ENCODE measurements at regions not wholly inside any gene's neighbourhood (a gene's known extent, or its start where the extent isn't known, plus 50 kb on each side); places are given as distances from the start of the nearest gene placed in this dataset.

GRCh38 chrX:5100004-5100403 lies 1128.7 kb downstream of the NLGN4X start:
- no peaks in the 10 kb centered on the region for H3K36me3 ChIP-seq (ENCODE audit: insufficient read depth, low read length)
- no peak overlapping the region for H3K27ac ChIP-seq (ENCODE audit: low read depth, low read length)
- Mint-ChIP-seq H3K4me3 (ENCODE audit: unreplicated experiment) (no peak overlapping the region), H3K27me3 (ENCODE audit: low read depth, unreplicated experiment) (peaks cover 2% of the 10 kb centered on the region), H3K4me1 (ENCODE audit: low read depth, unreplicated experiment) (no peaks in the 10 kb centered on the region), H3K36me3 (ENCODE audit: low read depth, unreplicated experiment) (no peaks in the 10 kb centered on the region), H3K27ac (ENCODE audit: unreplicated experiment) (no peak overlapping the region), H3K9me3 (ENCODE audit: unreplicated experiment) (no peaks in the 10 kb centered on the region)
- FAIRE-seq (no peak), DNase-seq (ENCODE audit: low read depth) (no peak)
- no peaks in the 10 kb centered on the region for H3K27me3 ChIP-seq (ENCODE audit: insufficient read depth, low read length)
- H3K79me2 ChIP-seq (ENCODE audit: insufficient read depth, low read length), result no peaks in the 10 kb centered on the region
- H4K20me1 ChIP-seq (ENCODE audit: insufficient read depth, low read length), result no peaks in the 10 kb centered on the region
- H3K4me3 ChIP-seq (ENCODE audit: insufficient read depth, low read depth, low read length), result no peak overlapping the region
- TF ChIP-seq EZH2 (IDR thresholded peaks at IDR 0.05; ENCODE audit: insufficient read depth, low read length) (no peak), CTCF (IDR thresholded peaks at IDR 0.05; ENCODE audit: insufficient read depth, low read depth, low read length) (no peak)
- no peaks in the 10 kb centered on the region for H3K9me3 ChIP-seq (ENCODE audit: insufficient read depth, low read depth, low read length)
- H2AFZ ChIP-seq (ENCODE audit: low read depth, low read length), result no peak overlapping the region
- no peak overlapping the region for H3K4me2 ChIP-seq (ENCODE audit: low read length)
- no peaks in the 10 kb centered on the region for H3K4me1 ChIP-seq (ENCODE audit: insufficient read depth, low read length)
- no peak overlapping the region for H3K9ac ChIP-seq (ENCODE audit: low read length)

GRCh38 chrX:5086388-5086787 lies 1142.3 kb downstream of the NLGN4X start:
- H3K9me3 Mint-ChIP-seq (ENCODE audit: unreplicated experiment), result no peaks in the 10 kb centered on the region
- Histone ChIP-seq H3K27me3 (ENCODE audit: insufficient read depth, low read length) (no peaks in the 10 kb centered on the region), H3K9ac (ENCODE audit: low read length) (no peak overlapping the region), H3K27ac (ENCODE audit: low read depth, low read length) (no peak overlapping the region), H3K4me2 (ENCODE audit: low read length) (no peak overlapping the region), H2AFZ (ENCODE audit: low read depth, low read length) (no peak overlapping the region), H3K36me3 (ENCODE audit: insufficient read depth, low read length) (no peaks in the 10 kb centered on the region), H3K79me2 (ENCODE audit: insufficient read depth, low read length) (no peaks in the 10 kb centered on the region), H3K4me3 (ENCODE audit: insufficient read depth, low read depth, low read length) (no peak overlapping the region), H3K4me1 (ENCODE audit: insufficient read depth, low read length) (no peaks in the 10 kb centered on the region), H4K20me1 (ENCODE audit: insufficient read depth, low read length) (no peaks in the 10 kb centered on the region), H3K9me3 (ENCODE audit: insufficient read depth, low read depth, low read length) (no peaks in the 10 kb centered on the region)
- no peaks in the 10 kb centered on the region for H3K27me3 Mint-ChIP-seq (ENCODE audit: low read depth, unreplicated experiment)
- TF ChIP-seq CTCF (IDR thresholded peaks at IDR 0.05; ENCODE audit: insufficient read depth, low read depth, low read length) (no peak), EZH2 (IDR thresholded peaks at IDR 0.05; ENCODE audit: insufficient read depth, low read length) (no peak)
- H3K4me1 Mint-ChIP-seq (ENCODE audit: low read depth, unreplicated experiment), result no peaks in the 10 kb centered on the region
- H3K27ac Mint-ChIP-seq (ENCODE audit: unreplicated experiment), result no peak overlapping the region
- H3K4me3 Mint-ChIP-seq (ENCODE audit: unreplicated experiment), result no peak overlapping the region
- no peaks in the 10 kb centered on the region for H3K36me3 Mint-ChIP-seq (ENCODE audit: low read depth, unreplicated experiment)
- FAIRE-seq (no peak), DNase-seq (ENCODE audit: low read depth) (no peak)

GRCh38 chrX:5084279-5084678 lies 1144.4 kb downstream of the NLGN4X start:
- H3K4me3 Mint-ChIP-seq (ENCODE audit: unreplicated experiment), result no peak overlapping the region
- DNase-seq (ENCODE audit: low read depth) (no peak), FAIRE-seq (no peak)
- no peaks in the 10 kb centered on the region for H4K20me1 ChIP-seq (ENCODE audit: insufficient read depth, low read length)
- H3K4me1 Mint-ChIP-seq (ENCODE audit: low read depth, unreplicated experiment), result no peaks in the 10 kb centered on the region
- no peaks in the 10 kb centered on the region for H3K4me1 ChIP-seq (ENCODE audit: insufficient read depth, low read length)
- H2AFZ ChIP-seq (ENCODE audit: low read depth, low read length), result no peak overlapping the region
- TF ChIP-seq EZH2 (IDR thresholded peaks at IDR 0.05; ENCODE audit: insufficient read depth, low read length), result no peak
- TF ChIP-seq CTCF (IDR thresholded peaks at IDR 0.05; ENCODE audit: insufficient read depth, low read depth, low read length), result no peak
- no peaks in the 10 kb centered on the region for H3K36me3 ChIP-seq (ENCODE audit: insufficient read depth, low read length)
- no peaks in the 10 kb centered on the region for H3K9me3 ChIP-seq (ENCODE audit: insufficient read depth, low read depth, low read length)
- peaks cover 4% of the 10 kb centered on the region for H3K9me3 Mint-ChIP-seq (ENCODE audit: unreplicated experiment)
- H3K9ac ChIP-seq (ENCODE audit: low read length), result no peak overlapping the region
- no peaks in the 10 kb centered on the region for H3K27me3 Mint-ChIP-seq (ENCODE audit: low read depth, unreplicated experiment)
- H3K36me3 Mint-ChIP-seq (ENCODE audit: low read depth, unreplicated experiment), result no peaks in the 10 kb centered on the region
- no peak overlapping the region for H3K4me3 ChIP-seq (ENCODE audit: insufficient read depth, low read depth, low read length)
- no peaks in the 10 kb centered on the region for H3K79me2 ChIP-seq (ENCODE audit: insufficient read depth, low read length)
- H3K27me3 ChIP-seq (ENCODE audit: insufficient read depth, low read length), result no peaks in the 10 kb centered on the region
- H3K27ac ChIP-seq (ENCODE audit: low read depth, low read length), result no peak overlapping the region
- H3K4me2 ChIP-seq (ENCODE audit: low read length), result no peak overlapping the region
- no peak overlapping the region for H3K27ac Mint-ChIP-seq (ENCODE audit: unreplicated experiment)

Data from astrocyte (in vitro differentiated cells and primary cell).